DND-41 (cell line): ENCODE measurements at regions not wholly inside any gene's neighbourhood (a gene's known extent, or its start where the extent isn't known, plus 50 kb on each side); places are given as distances from the start of the nearest gene placed in this dataset.

ENCODE experiments used
- ATAC-seq: fragments of 200-7000 bp; cut with Tn5 transposase; 3 replicates; pipeline ENCODE4 v1.9.1; 2021; ENCODE audit warnings: low read depth; ENCODE audit not compliant: insufficient read depth
- DNase-seq: peaks from one replicate; pipeline ENCODE4 v3.0.0-alpha.2; 2020
- H2AFZ ChIP-seq: 2 replicates; pipeline ENCODE4 v1.6.0; 2012; ENCODE audit warnings: low read depth, low read length
- H3K27ac ChIP-seq: 2 replicates; pipeline ENCODE4 v1.5.1; 2012; ENCODE audit warnings: low read length, inconsistent platforms
- H3K27me3 ChIP-seq: fragments of 200-600 bp; sonication (generic); 2 replicates; pipeline ENCODE4 v1.6.0; 2012; ENCODE audit warnings: low read length, mild to moderate bottlenecking, inconsistent platforms; ENCODE audit not compliant: insufficient read depth, poor library complexity
- H3K36me3 ChIP-seq: 2 replicates; pipeline ENCODE4 v1.5.1; 2012; ENCODE audit warnings: low read length, inconsistent platforms; ENCODE audit not compliant: insufficient read depth
- H3K4me1 ChIP-seq: 2 replicates; pipeline ENCODE4 v1.5.1; 2012; ENCODE audit warnings: mild to moderate bottlenecking, low read length; ENCODE audit not compliant: insufficient read depth
- H3K4me2 ChIP-seq: 2 replicates; pipeline ENCODE4 v1.6.0; 2012; ENCODE audit warnings: mild to moderate bottlenecking, moderate library complexity, low read length, inconsistent platforms; ENCODE audit not compliant: insufficient read depth
- H3K4me3 ChIP-seq, 2 experiments: fragments of 200-600 bp in 1 of 2; shearing (Covaris generic) in 1 of 2; 2 replicates each; pipeline ENCODE4 v1.5.1; 2012 to 2016; ENCODE audit warnings: inconsistent platforms in 2 of 2, low read length in 2 of 2, mild to moderate bottlenecking in 2 of 2, low read depth in 1 of 2, moderate library complexity in 1 of 2
- H3K79me2 ChIP-seq: 2 replicates; pipeline ENCODE4 v1.6.0; 2012; ENCODE audit warnings: low read length, inconsistent platforms; ENCODE audit not compliant: insufficient read depth
- H3K9ac ChIP-seq: 2 replicates; pipeline ENCODE4 v1.6.0; 2012; ENCODE audit warnings: low read depth, mild to moderate bottlenecking, inconsistent platforms, low read length, moderate library complexity
- H3K9me3 ChIP-seq: 2 replicates; pipeline ENCODE4 v1.5.1; 2012; ENCODE audit warnings: low read length, moderate library complexity, mild to moderate bottlenecking, inconsistent platforms; ENCODE audit not compliant: insufficient read depth, severe bottlenecking
- H4K20me1 ChIP-seq: 2 replicates; pipeline ENCODE4 v1.6.0; 2012; ENCODE audit warnings: low read length; ENCODE audit not compliant: insufficient read depth
- EZH2 ChIP-seq: IDR thresholded peaks from 3 replicates; pipeline ENCODE4 v1.6.1; 2012; ENCODE audit warnings: borderline replicate concordance, low read depth, mild to moderate bottlenecking, moderate library complexity, low read length, inconsistent platforms; ENCODE audit not compliant: severe bottlenecking
- TF ChIP-seq, protein P1 (sequence below): IDR thresholded peaks from 2 replicates; pipeline ENCODE4 v1.5.1; 2012; ENCODE audit warnings: borderline replicate concordance, low read length, moderate library complexity, mild to moderate bottlenecking; ENCODE audit not compliant: poor library complexity, severe bottlenecking; ENCODE audit errors: extremely low read depth

DNA sequence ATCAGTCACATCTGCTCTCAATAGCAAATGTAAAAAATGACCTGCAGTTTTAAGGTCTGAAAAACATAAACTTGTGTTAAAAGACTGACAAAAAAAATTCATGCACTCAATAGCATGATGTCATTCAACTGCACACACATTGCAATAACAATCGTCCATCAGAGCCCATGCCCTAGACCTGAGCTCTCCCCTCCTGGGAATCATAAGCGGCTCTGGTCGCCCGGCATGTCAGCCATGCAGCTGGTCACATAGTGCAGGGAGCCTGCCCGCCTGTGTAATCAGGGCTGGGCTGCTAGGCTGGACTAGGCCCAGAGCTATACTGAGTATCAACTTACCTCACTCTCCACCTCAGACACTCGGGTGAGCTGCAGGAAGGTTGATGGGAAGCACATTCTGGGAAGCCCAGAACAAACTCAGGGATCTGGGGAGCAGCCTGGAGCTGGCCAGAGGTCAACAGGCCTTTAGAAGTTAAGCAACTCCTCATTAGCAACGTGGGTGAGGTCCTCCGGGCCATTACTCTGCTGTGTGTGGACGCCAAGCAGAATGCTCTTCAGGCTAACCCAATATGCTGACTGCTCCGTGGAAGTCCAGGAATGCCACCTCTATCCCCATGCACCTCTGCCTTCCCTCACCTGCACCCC is 165.5 kb downstream of the TTC32 start:
- DNase-seq = no peak
- Histone ChIP-seq H3K4me1 (no peaks in the 10 kb centered on the region), H3K36me3 (no peaks in the 10 kb centered on the region), H3K4me2 (no peak overlapping the region), H2AFZ (no peak overlapping the region), H3K4me3 (no peak overlapping the region), H3K27ac (no peak overlapping the region), H4K20me1 (no peaks in the 10 kb centered on the region), H3K27me3 (peaks cover 6% of the 10 kb centered on the region), H3K79me2 (no peaks in the 10 kb centered on the region), H3K9ac (no peak overlapping the region), H3K9me3 (no peaks in the 10 kb centered on the region)
- ATAC-seq = no peak
- TF ChIP-seq, protein P1, sequence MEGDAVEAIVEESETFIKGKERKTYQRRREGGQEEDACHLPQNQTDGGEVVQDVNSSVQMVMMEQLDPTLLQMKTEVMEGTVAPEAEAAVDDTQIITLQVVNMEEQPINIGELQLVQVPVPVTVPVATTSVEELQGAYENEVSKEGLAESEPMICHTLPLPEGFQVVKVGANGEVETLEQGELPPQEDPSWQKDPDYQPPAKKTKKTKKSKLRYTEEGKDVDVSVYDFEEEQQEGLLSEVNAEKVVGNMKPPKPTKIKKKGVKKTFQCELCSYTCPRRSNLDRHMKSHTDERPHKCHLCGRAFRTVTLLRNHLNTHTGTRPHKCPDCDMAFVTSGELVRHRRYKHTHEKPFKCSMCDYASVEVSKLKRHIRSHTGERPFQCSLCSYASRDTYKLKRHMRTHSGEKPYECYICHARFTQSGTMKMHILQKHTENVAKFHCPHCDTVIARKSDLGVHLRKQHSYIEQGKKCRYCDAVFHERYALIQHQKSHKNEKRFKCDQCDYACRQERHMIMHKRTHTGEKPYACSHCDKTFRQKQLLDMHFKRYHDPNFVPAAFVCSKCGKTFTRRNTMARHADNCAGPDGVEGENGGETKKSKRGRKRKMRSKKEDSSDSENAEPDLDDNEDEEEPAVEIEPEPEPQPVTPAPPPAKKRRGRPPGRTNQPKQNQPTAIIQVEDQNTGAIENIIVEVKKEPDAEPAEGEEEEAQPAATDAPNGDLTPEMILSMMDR = no peak
- TF ChIP-seq EZH2 = no peak

DNA sequence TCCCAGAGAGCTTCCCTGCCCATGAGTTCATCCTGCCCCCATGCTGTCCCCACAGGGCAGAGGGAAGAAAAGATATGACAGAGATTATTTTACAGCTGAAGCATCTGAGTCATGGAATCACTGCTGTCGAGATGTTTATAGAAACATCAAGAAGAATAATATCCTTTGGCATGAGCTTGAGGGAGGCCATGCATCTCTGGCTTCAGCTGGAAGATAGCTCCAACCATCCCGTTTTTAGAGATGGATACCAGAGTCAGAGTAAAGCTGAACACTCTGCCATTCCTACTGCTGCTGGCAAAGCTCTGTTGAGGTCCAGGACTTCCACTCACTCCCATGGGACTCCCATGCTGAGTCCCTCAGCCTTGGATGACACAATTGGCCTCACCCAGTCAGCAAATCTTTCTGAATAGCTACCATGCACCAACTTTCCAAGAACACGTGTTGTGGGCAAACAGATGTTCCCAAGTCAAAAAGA is 167.8 kb downstream of the TTC32 start:
- Histone ChIP-seq H4K20me1 (no peaks in the 10 kb centered on the region), H3K9ac (no peak overlapping the region), H3K4me1 (no peaks in the 10 kb centered on the region), H3K79me2 (no peaks in the 10 kb centered on the region), H3K9me3 (no peaks in the 10 kb centered on the region), H3K4me3 (no peak overlapping the region), H3K36me3 (no peaks in the 10 kb centered on the region), H3K27me3 (peaks cover 6% of the 10 kb centered on the region), H2AFZ (no peak overlapping the region), H3K4me2 (no peak overlapping the region), H3K27ac (no peak overlapping the region)
- DNase-seq = no peak
- no peak for ATAC-seq
- no peak for TF ChIP-seq EZH2
- TF ChIP-seq, protein P1 = no peak

DNA sequence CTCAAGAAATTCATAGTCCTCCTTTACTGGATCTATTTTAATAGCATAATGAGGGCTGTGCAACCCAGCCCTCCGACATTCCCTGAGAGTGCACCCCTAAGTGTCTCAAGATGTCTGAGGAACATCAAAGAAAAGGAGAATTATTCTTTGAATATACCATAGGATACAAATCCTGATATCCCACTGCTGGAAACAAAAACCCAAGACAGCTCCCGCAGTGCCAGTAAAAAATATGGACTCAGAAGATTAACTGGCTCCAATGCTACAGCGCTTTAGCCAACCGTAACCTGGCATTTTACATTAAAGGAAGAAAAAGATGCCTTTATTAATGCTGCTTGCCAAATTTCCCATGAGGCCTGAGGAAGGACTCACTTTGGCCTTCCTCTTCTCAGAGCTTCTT is 168.4 kb downstream of the TTC32 start:
- Histone ChIP-seq H3K36me3 (no peaks in the 10 kb centered on the region), H2AFZ (no peak overlapping the region), H3K4me2 (no peak overlapping the region), H3K4me1 (no peaks in the 10 kb centered on the region), H3K79me2 (no peaks in the 10 kb centered on the region), H4K20me1 (no peaks in the 10 kb centered on the region), H3K4me3 (no peak overlapping the region), H3K9ac (no peak overlapping the region), H3K27ac (no peak overlapping the region), H3K27me3 (peaks cover 2% of the 10 kb centered on the region), H3K9me3 (no peaks in the 10 kb centered on the region)
- DNase-seq (no peak), ATAC-seq (no peak)
- TF ChIP-seq EZH2 = no peak
- TF ChIP-seq, protein P1 = no peak

DNA sequence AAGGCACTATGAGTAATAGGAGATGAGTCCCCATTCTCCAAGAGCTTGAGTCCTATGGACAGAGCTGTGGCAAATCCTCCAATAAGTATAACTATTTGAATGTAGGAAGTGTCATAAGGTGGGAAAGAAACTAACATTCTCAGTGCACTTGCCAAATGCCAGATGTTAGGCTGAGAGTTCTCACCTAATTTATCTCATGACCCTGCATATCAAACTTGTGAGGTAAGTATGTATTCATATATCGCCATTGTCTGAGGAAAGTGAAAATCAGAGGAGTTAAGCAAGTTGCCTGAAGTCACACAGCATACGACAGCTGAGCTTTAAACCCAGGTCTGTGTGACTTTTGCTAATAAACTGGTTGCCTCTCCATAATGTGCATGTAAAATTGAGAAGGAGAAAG is 169.5 kb downstream of the TTC32 start:
- Histone ChIP-seq H4K20me1 (no peaks in the 10 kb centered on the region), H2AFZ (no peak overlapping the region), H3K9me3 (no peaks in the 10 kb centered on the region), H3K4me3 (no peak overlapping the region), H3K4me1 (no peaks in the 10 kb centered on the region), H3K27me3 (no peaks in the 10 kb centered on the region), H3K4me2 (no peak overlapping the region), H3K27ac (no peak overlapping the region), H3K36me3 (no peaks in the 10 kb centered on the region), H3K79me2 (no peaks in the 10 kb centered on the region), H3K9ac (no peak overlapping the region)
- no peak for DNase-seq
- no peak for ATAC-seq
- no peak for TF ChIP-seq EZH2
- TF ChIP-seq, protein P1 = no peak
